ENCODE measurements at regions not wholly inside any gene's neighbourhood (a gene's known extent, or its start where the extent isn't known, plus 50 kb on each side); places are given as distances from the start of the nearest gene placed in this dataset.

- no peak for TF ChIP-seq CTCF (IDR thresholded peaks at IDR 0.05)
- TF ChIP-seq POLR2AphosphoS5 (IDR thresholded peaks at IDR 0.05; ENCODE audit: insufficient read depth in 1 of 2, low read depth in 1 of 2): no peak
Measured at GRCh38 chr5:60084226-60084625, 190.7 kb upstream of the PDE4D start.
